GM12892 (cell line): ENCODE measurements at regions not wholly inside any gene's neighbourhood (a gene's known extent, or its start where the extent isn't known, plus 50 kb on each side); places are given as distances from the start of the nearest gene placed in this dataset.
"Not testable (repeated sequence)": the region's sequence is repeated elsewhere in the genome, so short reads cannot be mapped to it uniquely, and the experiment has no call there.

Experiments
- DNase-seq: peaks from one replicate; pipeline ENCODE4 v3.0.0; 2011; ENCODE audit not compliant: insufficient read length
- FAIRE-seq: peaks from 2 replicates; lab custom pipeline; 2011; peaks lifted over from hg19 to GRCh38; lab: Jason Lieb, UNC

GRCh38 chr1:120995025-120995424, 105.5 kb downstream of the PPIAL4A start:
- not testable (repeated sequence) for FAIRE-seq, DNase-seq

- FAIRE-seq, DNase-seq: not testable (repeated sequence)
Observed at GRCh38 chr1:121001090-121001726, 111.6 kb downstream of the PPIAL4A start.

GRCh38 chr1:121003230-121003629, 113.7 kb downstream of the PPIAL4A start:
- DNase-seq, FAIRE-seq: not testable (repeated sequence)

- not testable (repeated sequence) for FAIRE-seq, DNase-seq
Observed at GRCh38 chr1:121006826-121007225, 117.3 kb downstream of the PPIAL4A start.

GRCh38 chr1:121007755-121008154, 118.2 kb downstream of the PPIAL4A start:
- not testable (repeated sequence) for FAIRE-seq, DNase-seq

- FAIRE-seq, DNase-seq: not testable (repeated sequence)
Observed at GRCh38 chr1:121008512-121009215, 119.1 kb downstream of the PPIAL4A start.

GRCh38 chr1:121009216-121010057, 119.9 kb downstream of the PPIAL4A start:
- DNase-seq = peak; percentile 3
- not testable (repeated sequence) for FAIRE-seq

- not testable (repeated sequence) for DNase-seq, FAIRE-seq
Observed at GRCh38 chr1:121010141-121010540, 120.6 kb downstream of the PPIAL4A start.

- not testable (repeated sequence) for DNase-seq, FAIRE-seq
Observed at GRCh38 chr1:121013181-121013580, 123.6 kb downstream of the PPIAL4A start.

- not testable (repeated sequence) for FAIRE-seq
- DNase-seq = peak; percentile 2
Observed at GRCh38 chr1:121016182-121017028, 126.8 kb downstream of the PPIAL4A start.

- FAIRE-seq, DNase-seq: not testable (repeated sequence)
Observed at GRCh38 chr1:121019715-121020349, 130.3 kb downstream of the PPIAL4A start.

GRCh38 chr1:121020350-121021236, 131.0 kb downstream of the PPIAL4A start:
- not testable (repeated sequence) for FAIRE-seq, DNase-seq

GRCh38 chr1:121021716-121022115, 132.1 kb downstream of the PPIAL4A start:
- not testable (repeated sequence) for DNase-seq, FAIRE-seq

GRCh38 chr1:121032878-121033494, 143.4 kb downstream of the PPIAL4A start:
- not testable (repeated sequence) for FAIRE-seq, DNase-seq

GRCh38 chr1:121036792-121037191, 147.2 kb downstream of the PPIAL4A start:
- DNase-seq, FAIRE-seq: not testable (repeated sequence)

GRCh38 chr1:121040974-121041373, 143.2 kb downstream of the FAM72B start:
- FAIRE-seq = not testable (repeated sequence)

GRCh38 chr1:121041497-121041896, 142.6 kb downstream of the FAM72B start:
- DNase-seq = not testable (repeated sequence)

More at GRCh38 chr1:121040974-121041373, 143.2 kb downstream of the FAM72B start:
- not testable (repeated sequence) for DNase-seq

More at GRCh38 chr1:121041497-121041896, 142.6 kb downstream of the FAM72B start:
- not testable (repeated sequence) for FAIRE-seq
